ENCODE measurements at regions not wholly inside any gene's neighbourhood (a gene's known extent, or its start where the extent isn't known, plus 50 kb on each side); places are given as distances from the start of the nearest gene placed in this dataset.

GRCh38 chr2:10237392-10238321 lies 65.0 kb upstream of the HPCAL1 start:
- CTCF ChIA-PET = interaction anchor here (1.4 kb wide), 1 partner anchor 197 kb away, joined by 3 read pairs; no protein-coding TSS in a partner anchor
- TF ChIP-seq MAX (IDR thresholded peaks at IDR 0.05; ENCODE audit: insufficient read depth, insufficient read length) (no peak), MYC (IDR thresholded peaks at IDR 0.05; ENCODE audit: low read depth, low read length) (no peak), CTCF (IDR thresholded peaks at IDR 0.05; ENCODE audit: extremely low read depth in 1 of 2, insufficient read depth in 1 of 2, low read depth in 1 of 2, low read length in 2 of 2) (no peak), FOS (IDR thresholded peaks at IDR 0.05; ENCODE audit: borderline replicate concordance, insufficient read depth, low read length) (no peak), EZH2 (IDR thresholded peaks at IDR 0.05; ENCODE audit: borderline replicate concordance, low read depth, low read length, severe bottlenecking) (no peak), POLR2A (IDR thresholded peaks at IDR 0.05; ENCODE audit: low read depth, low read length) (no peak), GATA2 (IDR thresholded peaks at IDR 0.05; ENCODE audit: insufficient read depth, insufficient read length, low read depth, low read length) (no peak), POLR2AphosphoS5 (IDR thresholded peaks at IDR 0.05; ENCODE audit: insufficient read depth, low read depth, low read length) (no peak), JUN (IDR thresholded peaks at IDR 0.05; ENCODE audit: borderline replicate concordance, insufficient read depth, insufficient read length, low read depth) (no peak)
- DNase-seq (ENCODE audit: low read depth, low spot score) (peak; percentile 12), FAIRE-seq (no peak)
- H3K27me3 ChIP-seq (ENCODE audit: control insufficient read depth in 2 of 2, insufficient read depth in 2 of 2, low read length in 2 of 2) = no peaks in the 10 kb centered on the region
- H3K4me1 ChIP-seq (ENCODE audit: control insufficient read depth, extremely low read depth, insufficient read depth, low read length) = peaks cover 2% of the 10 kb centered on the region
- no peaks in the 10 kb centered on the region for H3K79me2 ChIP-seq (ENCODE audit: control insufficient read depth, insufficient read depth, low read length)
- H3K4me3 ChIP-seq (replicated peaks in 1 of 3; ENCODE audit: insufficient read depth in 1 of 3, low read depth in 1 of 3, low read length in 3 of 3) = no peak overlapping the region
- no peaks in the 10 kb centered on the region for H3K9me3 ChIP-seq (replicated peaks; ENCODE audit: control insufficient read depth, insufficient read depth, low read length)
- no peak overlapping the region for H3K9ac ChIP-seq (replicated peaks; ENCODE audit: extremely low read depth, insufficient read depth, low read length)
- H2AFZ ChIP-seq (ENCODE audit: low read depth, low read length) = no peak overlapping the region
- intact Hi-C loops (cut with micrococcal nuclease) = no loop called here
- dilution Hi-C loops (cut with MboI; ENCODE audit: extremely low pct_ligation_motif_present, low sequenced_read_pairs) = no loop called here
- POLR2A ChIA-PET = no interaction called here
- BruUV-seq (replicated peaks) = no TSS peak
- H3K36me3 ChIP-seq (ENCODE audit: control insufficient read depth in 2 of 2, extremely low read depth in 1 of 2, insufficient read depth in 2 of 2, low read length in 2 of 2) = no peaks in the 10 kb centered on the region
- no peak overlapping the region for H3K4me2 ChIP-seq (ENCODE audit: insufficient read depth, low read length)
- no peak overlapping the region for H3K27ac ChIP-seq (ENCODE audit: insufficient read depth, low read depth, low read length)
- H3K9me1 ChIP-seq (replicated peaks; ENCODE audit: control insufficient read depth, extremely low read depth, insufficient read depth, low read length) = no peaks in the 10 kb centered on the region
- no peaks in the 10 kb centered on the region for H4K20me1 ChIP-seq (replicated peaks; ENCODE audit: control insufficient read depth, extremely low read depth, insufficient read depth, low read length)

Data from endothelial cell of umbilical vein (primary cell).